IPS-20b (cell line): ENCODE measurements at regions not wholly inside any gene's neighbourhood (a gene's known extent, or its start where the extent isn't known, plus 50 kb on each side); places are given as distances from the start of the nearest gene placed in this dataset.

Source experiments
- H3K27ac ChIP-seq: one replicate; pipeline ENCODE4 v1.5.1; 2013; ENCODE audit warnings: low read length
- H3K27me3 ChIP-seq: 2 replicates; pipeline ENCODE4 v1.6.1; 2013; ENCODE audit warnings: mild to moderate bottlenecking, low read length, inconsistent platforms; ENCODE audit not compliant: insufficient read depth
- H3K36me3 ChIP-seq: 2 replicates; pipeline ENCODE4 v1.6.1; 2013; ENCODE audit warnings: low read depth, mild to moderate bottlenecking, inconsistent platforms, low read length, moderate library complexity; ENCODE audit not compliant: insufficient read depth
- H3K4me1 ChIP-seq: 2 replicates; pipeline ENCODE4 v1.6.1; 2013; ENCODE audit warnings: mild to moderate bottlenecking, control low read depth, inconsistent platforms, low read length, moderate library complexity; ENCODE audit not compliant: insufficient read depth
- H3K4me3 ChIP-seq: 2 replicates; pipeline ENCODE4 v1.5.1; 2013; ENCODE audit warnings: mild to moderate bottlenecking, low read length, inconsistent platforms
- H3K9ac ChIP-seq: 2 replicates; pipeline ENCODE4 v1.6.1; 2013; ENCODE audit warnings: low read depth, mild to moderate bottlenecking, inconsistent platforms, low read length, moderate library complexity
- H3K9me3 ChIP-seq: 2 replicates; pipeline ENCODE4 v1.6.1; 2013; ENCODE audit warnings: mild to moderate bottlenecking, low read depth, low read length, inconsistent platforms; ENCODE audit not compliant: insufficient read depth

DNA sequence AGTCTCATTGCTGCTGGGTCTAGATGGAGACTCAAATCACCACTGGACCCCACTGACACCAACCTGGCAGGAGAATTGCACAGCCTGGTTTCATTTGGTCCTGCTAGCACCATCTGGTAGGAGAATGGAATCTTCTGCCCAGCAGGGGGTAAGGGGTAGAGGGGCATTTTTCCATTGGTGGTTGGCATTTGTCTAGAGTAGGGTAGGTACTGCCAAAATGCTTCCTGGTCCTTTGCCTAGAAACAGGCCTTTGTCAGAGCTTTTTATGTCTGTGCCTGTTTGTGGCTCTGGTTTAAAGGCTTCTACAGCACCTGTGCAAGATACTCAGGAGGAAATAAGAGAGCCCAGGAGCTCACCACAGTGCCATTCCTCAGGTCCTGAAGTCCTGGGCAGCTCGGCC, 121.3 kb downstream of the KCTD12 start:
- Histone ChIP-seq H3K36me3 (no peaks in the 10 kb centered on the region), H3K4me3 (no peak overlapping the region), H3K9ac (no peak overlapping the region), H3K4me1 (no peaks in the 10 kb centered on the region), H3K27ac (no peak overlapping the region), H3K9me3 (no peaks in the 10 kb centered on the region), H3K27me3 (no peaks in the 10 kb centered on the region)

DNA sequence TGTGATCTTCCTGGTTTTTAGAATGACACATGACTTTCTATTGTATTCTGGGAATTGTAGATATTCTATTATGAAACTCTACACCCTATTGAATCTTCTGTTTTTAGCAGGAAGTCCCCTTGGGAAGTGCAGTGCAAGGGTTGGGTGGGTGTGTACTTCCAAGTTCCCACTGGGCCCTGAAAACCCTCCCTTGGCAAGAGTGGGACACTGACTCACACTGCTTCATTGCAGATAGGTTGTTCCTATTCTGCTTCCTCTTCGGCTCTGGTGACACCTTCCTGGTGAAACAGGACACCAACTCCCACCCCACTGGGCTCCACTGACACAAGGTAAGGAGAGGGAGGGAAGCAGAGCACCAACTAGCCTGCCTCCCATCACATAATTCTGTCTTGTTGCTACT, 121.8 kb downstream of the KCTD12 start:
- Histone ChIP-seq H3K9ac (no peak overlapping the region), H3K27me3 (no peaks in the 10 kb centered on the region), H3K27ac (no peak overlapping the region), H3K36me3 (no peaks in the 10 kb centered on the region), H3K4me3 (no peak overlapping the region), H3K4me1 (no peaks in the 10 kb centered on the region), H3K9me3 (no peaks in the 10 kb centered on the region)

DNA sequence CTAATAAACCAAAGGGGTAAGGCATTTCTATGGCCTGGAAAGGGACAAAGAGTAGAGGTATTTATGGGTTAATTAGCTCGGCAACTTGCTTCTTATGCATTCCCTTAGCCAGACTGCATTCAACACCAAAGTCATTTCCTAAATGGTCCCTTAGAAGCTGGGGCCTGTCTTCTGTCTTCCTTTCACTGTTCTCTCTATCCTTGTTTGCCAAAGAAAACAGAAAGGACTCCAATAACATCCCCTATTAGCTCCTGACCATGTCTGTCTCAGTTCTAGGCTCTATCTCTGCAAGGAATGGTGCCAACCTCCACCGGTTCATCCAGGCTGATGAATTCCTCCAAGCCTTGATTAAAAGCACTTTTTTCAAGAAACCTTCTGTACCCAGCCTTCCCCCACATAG, 123.5 kb downstream of the KCTD12 start:
- Histone ChIP-seq H3K9me3 (no peaks in the 10 kb centered on the region), H3K4me1 (no peaks in the 10 kb centered on the region), H3K36me3 (no peaks in the 10 kb centered on the region), H3K27ac (no peak overlapping the region), H3K27me3 (no peaks in the 10 kb centered on the region), H3K9ac (no peak overlapping the region), H3K4me3 (no peak overlapping the region)

DNA sequence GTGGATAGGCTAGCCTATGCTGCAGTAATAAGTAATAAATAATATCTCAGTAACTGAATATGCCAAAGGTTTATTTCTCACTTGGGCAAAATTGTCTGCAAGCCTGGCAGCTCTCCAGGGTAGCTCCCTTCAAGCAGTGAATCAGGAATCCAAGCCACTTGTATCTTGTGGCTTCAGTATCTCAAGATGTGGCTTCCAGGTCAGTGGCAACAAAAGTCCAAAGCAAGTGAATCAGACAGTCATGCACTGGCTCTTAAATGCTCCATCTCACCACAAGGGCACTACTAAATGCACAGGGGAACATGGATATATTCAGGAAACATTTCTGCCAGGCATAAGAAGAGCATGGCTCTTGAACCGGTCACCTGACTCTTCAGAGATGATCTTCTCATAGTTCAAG, 126.3 kb downstream of the KCTD12 start:
- H3K4me3 ChIP-seq = no peak overlapping the region
- H3K36me3 ChIP-seq = no peaks in the 10 kb centered on the region
- H3K4me1 ChIP-seq = no peaks in the 10 kb centered on the region
- no peak overlapping the region for H3K27ac ChIP-seq
- H3K9ac ChIP-seq = no peak overlapping the region
- no peaks in the 10 kb centered on the region for H3K9me3 ChIP-seq
- no peaks in the 10 kb centered on the region for H3K27me3 ChIP-seq

DNA sequence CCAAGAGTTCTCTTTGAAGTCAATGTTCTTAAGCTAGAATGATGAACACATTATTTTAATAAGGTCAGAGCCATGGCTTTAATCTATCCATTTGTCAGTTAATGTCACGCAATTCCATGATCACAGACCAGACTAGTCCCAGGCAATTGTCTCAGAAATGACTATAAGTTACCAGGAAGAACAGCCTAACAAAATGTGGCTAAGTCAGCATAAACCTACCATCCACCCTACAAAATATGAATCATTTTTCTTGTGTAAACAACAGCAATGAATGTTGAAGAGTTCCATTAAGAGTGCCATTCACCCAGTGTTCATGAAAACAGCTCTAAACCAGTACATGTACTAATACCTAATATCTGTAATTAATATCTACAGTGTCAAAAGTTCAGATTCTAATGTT, 127.5 kb downstream of the KCTD12 start:
- no peaks in the 10 kb centered on the region for H3K9me3 ChIP-seq
- H3K4me1 ChIP-seq = no peaks in the 10 kb centered on the region
- no peak overlapping the region for H3K27ac ChIP-seq
- H3K9ac ChIP-seq = no peak overlapping the region
- H3K36me3 ChIP-seq = no peaks in the 10 kb centered on the region
- no peaks in the 10 kb centered on the region for H3K27me3 ChIP-seq
- no peak overlapping the region for H3K4me3 ChIP-seq

DNA sequence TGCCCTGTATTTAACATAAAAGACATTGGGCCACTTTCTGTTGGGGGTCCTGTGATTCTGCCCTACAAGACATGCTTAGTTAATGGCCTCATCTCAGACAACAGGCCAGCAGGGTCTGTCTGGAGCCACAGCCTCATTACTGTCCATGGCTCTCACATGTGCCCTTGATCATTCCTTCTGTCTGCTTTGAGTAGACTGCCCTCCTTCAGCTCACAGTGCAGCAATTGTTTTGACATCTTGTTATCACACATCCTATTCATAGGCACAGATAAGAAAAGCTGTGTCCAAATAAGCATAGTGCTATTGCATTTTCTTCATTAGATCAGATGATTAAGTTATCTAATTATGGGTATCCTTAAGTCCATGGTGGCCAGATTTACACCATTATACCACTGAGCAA, 127.9 kb downstream of the KCTD12 start:
- Histone ChIP-seq H3K4me1 (no peaks in the 10 kb centered on the region), H3K9ac (no peak overlapping the region), H3K27ac (no peak overlapping the region), H3K36me3 (no peaks in the 10 kb centered on the region), H3K27me3 (no peaks in the 10 kb centered on the region), H3K9me3 (no peaks in the 10 kb centered on the region), H3K4me3 (no peak overlapping the region)

DNA sequence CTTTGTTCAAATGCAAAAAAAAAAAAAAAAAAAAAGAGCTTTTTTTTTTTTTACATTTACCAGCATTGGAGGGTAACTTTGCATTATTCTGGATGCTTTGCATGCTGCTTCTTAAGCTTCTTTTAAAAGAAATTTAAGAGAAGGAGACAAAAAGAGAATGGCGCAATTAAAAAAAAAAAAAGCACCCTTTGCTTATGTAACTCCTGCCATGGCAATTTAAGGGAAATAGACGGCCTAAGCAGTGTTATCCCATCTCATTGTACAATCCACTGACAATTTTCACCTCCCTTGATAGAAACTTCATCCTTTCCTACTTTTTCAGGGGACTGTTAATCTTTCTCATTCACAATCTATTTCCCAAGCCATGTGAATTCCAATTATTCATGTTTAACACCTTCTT, 129.8 kb downstream of the KCTD12 start:
- H3K27ac ChIP-seq = no peak overlapping the region
- H3K4me1 ChIP-seq = no peaks in the 10 kb centered on the region
- no peak overlapping the region for H3K9ac ChIP-seq
- H3K36me3 ChIP-seq = no peaks in the 10 kb centered on the region
- no peaks in the 10 kb centered on the region for H3K27me3 ChIP-seq
- no peaks in the 10 kb centered on the region for H3K9me3 ChIP-seq
- no peak overlapping the region for H3K4me3 ChIP-seq

DNA sequence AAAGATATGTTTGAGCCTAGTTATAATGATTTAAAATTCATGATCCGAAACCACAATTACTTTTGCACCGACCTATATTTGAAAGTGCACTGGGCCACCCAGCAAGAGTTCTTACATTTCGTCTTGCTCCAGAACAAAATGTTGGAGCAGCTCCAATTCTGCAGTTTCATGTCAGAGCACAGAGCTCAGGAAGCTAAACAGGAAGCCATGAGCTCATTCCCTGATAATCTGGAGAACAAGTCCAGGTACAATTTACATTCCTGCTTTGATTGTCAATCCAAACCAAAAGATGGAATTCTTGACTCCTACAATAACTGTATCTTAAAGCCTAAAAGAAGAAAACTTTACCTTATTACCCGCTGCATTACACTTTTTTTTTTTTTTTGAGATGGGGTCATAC, 131.8 kb downstream of the KCTD12 start:
- no peaks in the 10 kb centered on the region for H3K4me1 ChIP-seq
- no peak overlapping the region for H3K4me3 ChIP-seq
- no peaks in the 10 kb centered on the region for H3K9me3 ChIP-seq
- no peak overlapping the region for H3K9ac ChIP-seq
- H3K27ac ChIP-seq = no peak overlapping the region
- no peaks in the 10 kb centered on the region for H3K27me3 ChIP-seq
- no peaks in the 10 kb centered on the region for H3K36me3 ChIP-seq

DNA sequence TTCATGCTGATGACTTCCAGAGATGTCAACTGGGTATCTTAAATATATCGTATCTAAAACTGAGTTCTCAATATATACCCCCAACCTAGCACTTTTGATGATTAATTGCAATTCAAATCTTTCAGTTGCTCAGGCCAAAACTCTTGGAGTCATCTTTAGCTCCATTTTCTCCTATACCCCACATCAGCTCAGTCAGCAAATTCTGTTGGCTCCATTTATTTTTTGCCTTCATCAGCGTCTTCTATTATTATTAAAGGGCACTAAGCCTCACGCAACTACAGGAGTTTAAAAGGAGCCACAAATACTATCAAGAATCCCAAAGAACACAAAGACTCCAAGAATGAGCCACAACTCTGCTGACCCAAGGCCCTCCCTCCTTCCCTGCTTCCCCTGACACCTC, 134.9 kb downstream of the KCTD12 start:
- H3K27ac ChIP-seq = no peak overlapping the region
- no peaks in the 10 kb centered on the region for H3K4me1 ChIP-seq
- no peak overlapping the region for H3K9ac ChIP-seq
- H3K4me3 ChIP-seq = no peak overlapping the region
- no peaks in the 10 kb centered on the region for H3K9me3 ChIP-seq
- no peaks in the 10 kb centered on the region for H3K36me3 ChIP-seq
- no peaks in the 10 kb centered on the region for H3K27me3 ChIP-seq

DNA sequence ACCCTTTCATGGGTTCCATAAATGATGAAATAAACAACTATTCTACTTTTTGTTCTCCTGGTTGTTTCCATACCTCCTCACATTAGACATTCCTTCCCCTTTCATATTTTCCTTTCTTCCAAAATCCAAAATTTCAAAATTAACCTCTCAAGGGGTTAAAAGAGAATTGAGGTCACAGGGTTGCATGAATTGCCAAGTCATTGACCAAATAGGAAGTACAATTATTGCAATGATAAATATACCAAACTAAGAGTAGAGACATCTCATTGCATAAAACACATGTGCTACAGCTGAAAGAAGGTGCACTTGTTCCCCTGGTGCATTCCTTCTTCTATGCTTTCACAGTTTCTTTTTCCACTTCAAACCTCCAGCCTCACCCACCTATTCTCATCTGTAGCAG, 136.1 kb downstream of the KCTD12 start:
- no peaks in the 10 kb centered on the region for H3K9me3 ChIP-seq
- H3K9ac ChIP-seq = no peak overlapping the region
- no peak overlapping the region for H3K4me3 ChIP-seq
- no peaks in the 10 kb centered on the region for H3K27me3 ChIP-seq
- H3K27ac ChIP-seq = no peak overlapping the region
- no peaks in the 10 kb centered on the region for H3K36me3 ChIP-seq
- H3K4me1 ChIP-seq = peaks cover 8% of the 10 kb centered on the region; the same call in 1 of the 2 replicates

DNA sequence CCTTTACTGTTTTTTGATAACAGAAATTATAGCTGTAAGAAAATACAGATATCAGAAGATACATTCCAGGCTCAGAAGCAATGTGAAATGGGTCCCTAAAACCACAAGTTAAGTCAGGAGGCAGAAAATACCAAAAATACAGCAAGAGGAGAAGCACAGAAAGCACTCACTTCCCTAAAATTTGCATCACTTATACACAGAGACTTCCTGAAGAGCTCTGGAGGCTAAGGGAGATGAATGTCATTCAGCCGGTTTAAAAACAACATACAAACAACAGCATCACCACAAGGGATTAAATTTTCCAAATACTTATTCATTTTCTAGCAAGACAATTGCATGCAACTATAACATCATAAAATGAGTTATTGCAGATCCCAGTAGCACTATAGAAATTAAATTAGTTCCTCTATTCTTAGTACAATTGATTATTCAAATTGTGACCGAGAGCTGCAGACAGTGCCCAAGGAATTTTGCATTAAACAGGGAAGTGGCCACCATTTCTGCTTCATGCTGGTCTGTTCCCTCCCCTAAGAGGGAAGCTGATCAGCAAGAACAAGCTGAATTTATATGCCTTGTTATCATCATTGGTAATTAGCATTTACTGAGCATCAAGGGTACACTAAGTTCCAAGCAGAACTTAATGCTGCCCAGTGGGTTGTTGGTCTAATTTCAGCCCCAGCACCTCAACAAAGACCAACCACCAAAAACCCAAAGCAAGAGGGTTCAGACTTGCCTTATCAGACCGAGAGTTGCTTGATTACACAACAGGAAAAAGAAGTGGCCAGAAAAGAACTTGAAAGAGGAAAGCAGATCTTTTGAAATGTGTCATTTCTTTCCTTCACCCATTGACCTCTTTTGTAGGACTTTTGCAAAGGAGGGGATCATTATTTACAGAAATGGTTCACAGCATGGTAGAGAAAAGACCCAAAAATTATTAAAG, 140.7 kb downstream of the KCTD12 start:
- Histone ChIP-seq H3K9ac (no peak overlapping the region), H3K27me3 (no peaks in the 10 kb centered on the region), H3K27ac (no peak overlapping the region), H3K36me3 (no peaks in the 10 kb centered on the region), H3K9me3 (no peaks in the 10 kb centered on the region), H3K4me1 (peaks cover 9% of the 10 kb centered on the region; the same call in 1 of the 2 replicates), H3K4me3 (peak overlapping the region; percentile 13; the same call in 1 of the 2 replicates)

DNA sequence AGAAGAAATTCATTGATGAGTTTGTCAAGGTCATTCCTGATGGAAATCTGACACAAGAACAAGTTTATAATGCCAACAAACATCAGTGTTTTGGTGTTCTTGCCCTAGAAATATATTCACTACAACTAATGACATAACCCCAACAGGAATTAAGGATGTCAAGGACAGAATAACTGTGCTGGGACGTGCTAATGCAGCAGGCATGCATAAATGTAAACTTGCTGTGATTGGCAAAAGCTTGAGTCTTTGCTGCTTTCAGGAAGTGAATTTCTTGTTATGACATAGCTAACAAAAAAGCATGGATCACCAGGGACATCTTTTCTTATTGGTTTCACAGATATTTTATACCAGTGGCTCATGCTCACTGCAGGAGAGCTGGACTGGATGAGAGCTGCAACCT, 144.6 kb downstream of the KCTD12 start:
- Histone ChIP-seq H3K4me3 (no peak overlapping the region), H3K9ac (no peak overlapping the region), H3K36me3 (no peaks in the 10 kb centered on the region), H3K27ac (no peak overlapping the region), H3K27me3 (no peaks in the 10 kb centered on the region), H3K4me1 (peaks cover 9% of the 10 kb centered on the region; the same call in 1 of the 2 replicates), H3K9me3 (no peaks in the 10 kb centered on the region)
